GM19328 (cell line): ENCODE measurements at regions not wholly inside any gene's neighbourhood (a gene's known extent, or its start where the extent isn't known, plus 50 kb on each side); places are given as distances from the start of the nearest gene placed in this dataset.

Source experiments
- ATAC-seq: cut with Tn5 transposase; IDR thresholded peaks from one replicate; pipeline ENCODE4 v1.9.1; 2021; ENCODE audit warnings: mild to moderate bottlenecking, moderate library complexity; ENCODE audit not compliant: unreplicated experiment

DNA sequence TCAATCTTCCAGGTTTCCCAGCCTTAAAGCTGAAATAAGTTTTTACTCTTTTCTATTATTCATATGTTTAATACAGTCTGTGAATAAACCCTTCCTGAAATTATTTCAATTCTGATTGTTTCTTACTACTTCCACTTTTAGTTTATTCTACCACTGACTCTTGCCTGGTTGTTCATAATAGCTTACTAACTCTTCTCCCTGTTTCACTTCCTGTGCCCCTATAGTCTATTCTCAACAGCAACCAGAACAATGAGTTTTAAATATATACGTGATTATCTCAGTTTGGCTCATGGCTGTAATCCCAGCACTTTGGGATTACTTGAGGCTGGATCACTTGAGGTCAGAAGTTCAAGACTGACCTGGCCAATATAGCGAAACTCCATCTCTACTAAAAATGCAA lies 408.0 kb upstream of the SPOCK3 start:
- no peak for ATAC-seq

DNA sequence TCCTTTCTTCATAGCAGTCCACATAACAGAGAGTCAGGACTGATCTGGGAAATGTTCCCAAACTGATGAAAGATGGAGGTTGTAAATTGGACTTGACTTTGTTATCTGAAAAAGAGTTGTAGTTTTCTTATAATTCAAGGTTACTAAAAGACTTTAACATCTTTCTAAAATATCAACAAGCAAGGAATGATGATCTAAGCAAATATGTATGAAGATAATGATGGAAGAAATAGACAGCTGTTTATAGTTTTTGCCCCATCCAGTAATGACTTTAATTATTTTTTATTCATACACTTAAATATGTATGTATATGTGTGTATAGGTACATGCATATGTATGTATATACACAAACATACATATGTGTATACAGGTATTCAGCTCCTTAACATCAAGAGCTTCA lies 411.1 kb upstream of the SPOCK3 start:
- no peak for ATAC-seq

DNA sequence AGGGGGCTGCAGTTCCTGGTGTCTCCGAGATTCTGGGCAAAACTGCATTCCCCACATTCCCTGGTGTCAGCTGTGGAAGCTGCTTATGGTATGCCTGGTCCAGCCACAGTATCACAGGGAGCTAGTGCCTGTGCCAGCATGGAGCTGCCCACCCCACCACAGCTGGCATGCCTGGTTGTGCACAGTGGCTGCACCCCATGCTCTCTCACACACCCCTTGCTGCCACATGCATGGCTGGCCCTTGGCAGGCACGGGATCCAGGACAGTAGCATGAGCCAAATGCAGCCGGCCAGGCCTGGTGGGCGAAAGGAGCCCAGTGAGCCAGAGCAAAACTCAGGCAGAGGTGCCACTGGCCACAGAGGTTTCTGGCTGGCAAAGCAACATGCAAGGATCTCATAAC lies 418.0 kb upstream of the SPOCK3 start:
- ATAC-seq: no peak

GRCh38 chr4:167688660-167689142 lies 403.6 kb upstream of the ANXA10 start:
- ATAC-seq: no peak

GRCh38 chr4:167702391-167702790 lies 389.9 kb upstream of the ANXA10 start:
- no peak for ATAC-seq

DNA sequence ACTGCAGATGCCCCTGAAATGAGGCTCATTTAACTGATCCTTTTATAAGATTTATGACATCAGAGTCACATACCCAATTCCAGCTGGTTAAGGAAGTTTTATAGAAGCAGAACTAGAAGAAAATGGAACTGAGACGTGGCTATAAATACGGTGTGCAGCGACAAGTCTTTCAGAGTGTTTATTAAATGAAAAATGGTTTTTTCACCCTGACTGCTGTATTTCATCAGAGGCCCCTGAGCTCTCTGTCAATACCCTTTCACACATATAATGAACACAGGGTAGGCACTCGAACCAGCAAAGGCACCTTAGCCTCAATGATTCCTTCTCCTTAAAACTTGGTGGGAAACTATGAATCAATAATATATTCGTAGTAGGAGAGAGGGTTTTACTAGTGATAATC lies 380.8 kb upstream of the ANXA10 start:
- ATAC-seq: no peak

DNA sequence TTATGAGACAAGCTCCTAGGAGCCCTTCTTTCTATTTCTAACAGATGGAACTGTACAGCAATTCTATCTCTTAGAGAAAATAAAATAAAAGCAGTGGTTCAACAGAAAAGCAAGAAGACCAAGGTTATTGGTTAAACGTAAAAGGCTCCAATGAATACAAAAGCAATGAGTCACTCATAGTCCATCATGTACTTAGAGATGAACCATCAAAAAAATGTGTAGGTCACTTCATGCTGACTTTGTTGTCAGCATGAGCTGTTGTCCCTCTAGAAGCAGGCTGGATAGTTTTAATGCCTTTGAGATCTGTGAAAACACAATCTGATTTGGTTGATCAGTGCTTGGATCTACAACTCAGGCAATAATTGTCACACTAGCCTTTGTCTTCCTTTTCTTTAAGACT lies 378.6 kb upstream of the ANXA10 start:
- no peak for ATAC-seq

- no peak for ATAC-seq
Observed at GRCh38 chr4:167715176-167715575, 377.2 kb upstream of the ANXA10 start.

- ATAC-seq: no peak
Observed at GRCh38 chr4:167717495-167717894, 374.8 kb upstream of the ANXA10 start.

DNA sequence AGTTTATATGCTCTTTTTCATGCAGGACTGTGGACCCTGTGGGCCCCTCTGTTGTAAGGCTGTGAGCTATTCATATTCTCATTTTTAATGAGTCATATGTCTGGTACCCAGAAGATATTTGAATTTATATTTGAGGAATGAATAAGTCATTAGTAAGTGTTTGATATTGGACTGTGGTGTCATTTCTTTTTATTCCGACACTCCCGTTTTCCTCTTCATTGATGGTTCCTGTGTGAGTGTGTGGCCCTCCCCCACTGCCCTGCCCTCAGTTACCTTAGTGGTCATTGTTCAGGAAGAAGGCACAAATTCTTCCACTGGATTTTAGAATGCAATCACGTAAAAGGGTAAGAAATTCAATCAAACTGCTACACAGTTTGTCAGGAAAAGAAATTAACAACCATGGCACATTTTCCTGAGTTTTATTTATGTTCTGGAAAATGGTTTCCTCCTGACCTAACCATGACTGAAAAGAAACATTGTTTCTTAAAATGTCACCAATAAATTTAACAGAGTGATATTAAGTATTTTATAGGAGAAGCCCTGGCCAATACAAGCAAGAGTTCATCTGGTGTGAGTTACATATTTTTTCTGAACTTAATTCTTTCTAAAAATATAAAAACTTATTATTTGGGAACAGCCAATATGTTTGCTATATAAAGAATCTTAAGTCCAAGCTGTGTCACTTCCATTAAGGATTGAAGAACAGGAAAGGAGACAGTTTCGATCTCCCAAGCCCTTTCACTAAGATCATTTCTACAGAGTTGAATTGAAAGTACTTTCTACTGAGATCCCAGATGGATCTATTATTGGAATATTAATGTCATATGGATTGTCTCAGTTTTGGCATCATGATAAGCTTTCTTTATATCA lies 370.5 kb upstream of the ANXA10 start:
- ATAC-seq: no peak

DNA sequence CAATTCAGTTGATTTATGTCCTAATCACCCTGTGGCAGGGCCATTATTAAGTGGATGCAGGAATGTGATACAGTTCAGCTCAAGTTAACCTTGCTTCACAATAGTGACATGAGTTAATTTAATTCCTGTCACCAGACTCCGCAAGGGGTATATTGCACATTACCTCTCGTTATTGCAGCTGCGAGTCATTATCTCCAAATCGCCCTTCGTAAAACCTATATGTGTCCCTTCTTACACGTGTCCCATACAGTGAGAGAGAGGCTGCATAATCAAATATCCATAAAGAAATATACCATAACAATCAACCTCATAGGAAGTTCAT lies 369.9 kb upstream of the ANXA10 start:
- ATAC-seq: no peak

DNA sequence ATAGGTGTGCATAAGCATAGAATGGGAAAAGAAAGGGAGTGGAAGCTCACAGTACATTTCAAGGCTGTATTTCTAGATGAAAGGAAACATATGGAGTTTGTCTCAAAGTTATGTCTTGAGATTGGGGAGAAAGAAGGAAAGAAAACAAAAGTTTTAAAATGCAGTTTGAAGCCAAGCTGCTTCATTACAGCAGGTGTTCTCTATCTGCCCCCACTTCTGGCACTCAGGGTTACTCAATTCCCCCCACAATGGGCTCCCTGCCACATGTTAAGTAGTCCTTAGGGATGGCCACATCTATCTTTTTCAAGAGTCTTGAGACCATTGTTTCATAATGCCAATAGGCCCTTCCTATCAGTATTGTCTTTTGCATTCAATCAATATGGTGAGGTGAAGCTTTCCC lies 367.4 kb upstream of the ANXA10 start:
- ATAC-seq: no peak

DNA sequence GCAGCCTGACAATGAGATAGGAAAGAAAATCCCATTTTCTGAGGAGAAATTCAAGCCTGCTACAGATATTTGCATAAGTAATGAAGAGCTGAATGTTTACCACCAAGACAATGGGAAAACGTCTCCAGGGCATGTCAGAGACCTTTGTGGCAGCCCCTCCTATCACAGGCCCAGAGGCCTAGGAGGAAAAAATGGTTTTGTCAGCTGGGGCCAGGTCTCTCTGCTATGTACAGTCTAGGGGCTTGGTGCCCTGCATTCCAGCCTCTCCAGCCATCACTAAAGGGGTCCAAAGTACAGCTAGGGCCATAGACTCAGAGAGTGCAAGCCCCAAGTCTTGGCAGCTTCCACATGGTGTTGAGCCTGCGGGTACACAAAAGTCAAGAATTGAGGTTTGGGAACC lies 361.6 kb upstream of the ANXA10 start:
- ATAC-seq: no peak

- no peak for ATAC-seq
Observed at GRCh38 chr4:167745024-167745687, 347.2 kb upstream of the ANXA10 start.

DNA sequence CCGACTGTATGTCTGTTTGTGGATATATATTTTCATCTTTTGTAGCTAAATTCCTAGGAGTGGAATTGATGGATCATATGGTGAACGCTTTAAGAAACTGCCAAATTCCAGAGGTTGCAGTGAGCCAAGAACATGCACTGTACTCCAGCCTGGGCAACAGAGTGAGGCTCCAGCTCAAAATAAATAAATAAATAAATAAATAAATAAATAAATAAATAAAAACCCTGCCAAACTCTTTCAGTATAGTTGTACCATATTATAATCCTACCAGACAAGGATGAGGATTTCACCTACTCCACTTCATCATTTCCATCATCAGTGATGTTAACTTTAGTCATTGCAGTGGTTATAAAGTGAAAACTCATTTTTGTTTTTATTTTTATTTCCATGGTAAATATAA lies 325.1 kb upstream of the ANXA10 start:
- no peak for ATAC-seq

DNA sequence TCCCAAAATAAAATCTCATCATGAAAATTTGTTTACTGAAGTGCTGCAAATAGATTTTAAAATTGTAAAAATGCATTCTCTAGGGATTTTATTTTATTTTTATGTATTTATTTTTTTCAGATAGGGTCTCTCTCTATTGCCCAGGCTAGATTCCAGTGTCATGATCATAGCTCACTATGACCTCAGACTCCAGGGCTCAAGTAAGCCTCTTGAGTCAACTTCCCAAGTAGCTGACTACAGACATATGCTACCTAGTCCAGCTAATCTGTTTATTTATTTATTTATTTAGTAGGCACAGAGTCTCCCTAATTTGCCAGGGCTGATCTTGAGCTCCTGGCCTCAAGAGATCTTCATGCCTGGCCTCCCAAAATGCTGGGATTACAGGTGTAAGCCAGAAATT lies 317.7 kb upstream of the ANXA10 start:
- no peak for ATAC-seq

- ATAC-seq: no peak
Observed at GRCh38 chr4:167775375-167775774, 317.0 kb upstream of the ANXA10 start.

DNA sequence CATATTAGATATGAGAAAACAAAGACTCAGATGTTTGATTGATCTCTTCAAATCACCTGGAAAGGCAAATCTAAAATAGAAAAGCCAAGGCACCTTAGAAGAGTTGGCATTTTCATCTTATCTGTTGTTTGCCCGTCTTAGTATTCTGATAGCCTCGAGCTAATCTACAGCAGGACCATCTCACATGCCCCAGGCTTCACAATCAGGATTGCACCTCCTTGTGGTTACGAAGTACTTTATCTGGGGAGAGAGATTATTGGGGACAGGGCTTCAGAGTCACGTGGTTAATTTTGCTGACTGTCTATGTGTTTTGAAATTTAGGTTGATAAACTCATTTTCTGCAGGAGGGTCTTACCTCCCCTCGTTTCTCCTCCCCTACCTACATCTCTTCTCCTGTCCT lies 313.1 kb upstream of the ANXA10 start:
- no peak for ATAC-seq

DNA sequence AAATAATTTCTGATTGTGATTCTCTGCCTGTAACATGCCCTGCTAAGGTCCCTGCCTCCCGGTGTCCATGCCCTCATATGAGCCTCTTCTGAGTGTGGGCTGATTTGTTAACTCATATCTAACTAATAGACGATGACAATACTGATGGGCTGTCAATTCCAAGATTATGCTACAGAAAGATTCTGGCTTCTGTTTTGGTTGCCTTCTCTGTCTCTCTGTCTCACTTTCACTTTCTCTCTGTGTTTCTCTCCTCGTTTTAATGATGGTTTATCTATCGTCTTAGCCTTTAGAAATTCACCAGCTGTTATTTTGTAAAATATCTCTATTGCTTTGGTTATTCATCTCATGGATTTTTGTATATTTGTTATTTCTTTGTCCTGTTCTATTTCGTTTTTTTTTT lies 312.5 kb upstream of the ANXA10 start:
- no peak for ATAC-seq

GRCh38 chr4:167784826-167785225 lies 307.5 kb upstream of the ANXA10 start:
- ATAC-seq: no peak

- ATAC-seq: no peak
Observed at GRCh38 chr4:167785523-167785922, 306.8 kb upstream of the ANXA10 start.

DNA sequence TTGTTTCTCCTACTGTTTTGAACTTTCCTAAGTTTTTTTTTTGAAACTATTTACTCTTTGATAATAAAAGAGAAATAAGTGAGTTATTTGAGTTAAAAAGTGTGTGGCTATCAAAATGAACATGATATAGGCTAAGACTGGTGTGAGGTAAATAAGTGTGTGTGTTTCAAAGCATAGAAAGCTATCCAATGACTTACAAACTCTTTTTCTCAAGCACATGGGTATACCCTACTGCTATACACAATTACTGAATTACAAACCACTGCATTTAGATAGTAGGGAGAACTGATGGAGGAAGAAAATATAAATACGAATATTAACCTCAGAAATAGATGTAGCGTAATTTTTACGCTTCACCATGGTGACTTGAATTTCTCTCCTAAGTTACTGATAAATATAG lies 305.8 kb upstream of the ANXA10 start:
- no peak for ATAC-seq

GRCh38 chr4:167787231-167787630 lies 305.1 kb upstream of the ANXA10 start:
- no peak for ATAC-seq
